ENCODE measurements at regions not wholly inside any gene's neighbourhood (a gene's known extent, or its start where the extent isn't known, plus 50 kb on each side); places are given as distances from the start of the nearest gene placed in this dataset.

DNA sequence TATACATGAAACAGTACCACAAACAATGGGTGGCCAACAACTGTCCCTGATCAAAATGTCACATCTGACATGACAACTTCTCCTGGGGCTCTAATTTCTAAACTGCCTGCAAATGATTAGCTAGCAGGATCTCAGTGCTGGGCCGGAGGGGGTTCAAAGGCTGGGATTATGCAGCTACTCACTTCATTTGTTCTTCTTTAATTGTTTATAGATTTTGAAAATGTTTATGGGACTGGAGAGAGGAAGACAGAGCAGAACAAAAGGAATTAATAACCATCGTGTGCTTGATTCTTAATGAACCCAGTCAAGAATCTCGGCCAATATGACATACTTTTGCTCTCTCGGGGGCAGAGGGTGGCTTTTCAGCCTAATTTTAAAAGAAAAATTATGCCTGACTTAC, 313.6 kb downstream of the NSG2 start:
- DNase-seq (ENCODE audit: extremely low read depth, low read depth) = no peak
- TF ChIP-seq, protein P1, sequence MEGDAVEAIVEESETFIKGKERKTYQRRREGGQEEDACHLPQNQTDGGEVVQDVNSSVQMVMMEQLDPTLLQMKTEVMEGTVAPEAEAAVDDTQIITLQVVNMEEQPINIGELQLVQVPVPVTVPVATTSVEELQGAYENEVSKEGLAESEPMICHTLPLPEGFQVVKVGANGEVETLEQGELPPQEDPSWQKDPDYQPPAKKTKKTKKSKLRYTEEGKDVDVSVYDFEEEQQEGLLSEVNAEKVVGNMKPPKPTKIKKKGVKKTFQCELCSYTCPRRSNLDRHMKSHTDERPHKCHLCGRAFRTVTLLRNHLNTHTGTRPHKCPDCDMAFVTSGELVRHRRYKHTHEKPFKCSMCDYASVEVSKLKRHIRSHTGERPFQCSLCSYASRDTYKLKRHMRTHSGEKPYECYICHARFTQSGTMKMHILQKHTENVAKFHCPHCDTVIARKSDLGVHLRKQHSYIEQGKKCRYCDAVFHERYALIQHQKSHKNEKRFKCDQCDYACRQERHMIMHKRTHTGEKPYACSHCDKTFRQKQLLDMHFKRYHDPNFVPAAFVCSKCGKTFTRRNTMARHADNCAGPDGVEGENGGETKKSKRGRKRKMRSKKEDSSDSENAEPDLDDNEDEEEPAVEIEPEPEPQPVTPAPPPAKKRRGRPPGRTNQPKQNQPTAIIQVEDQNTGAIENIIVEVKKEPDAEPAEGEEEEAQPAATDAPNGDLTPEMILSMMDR (IDR thresholded peaks at IDR 0.05; ENCODE audit: low read depth, low read length, missing control alignments) = no peak

GRCh38 chr5:174362514-174362913, 317.0 kb downstream of the NSG2 start:
- H3K4me3 ChIP-seq (replicated peaks; ENCODE audit: low read depth, low read length) = no peak overlapping the region
- TF ChIP-seq, protein P1 (IDR thresholded peaks at IDR 0.05; ENCODE audit: low read depth, low read length, missing control alignments) = no peak
- no peak for DNase-seq (ENCODE audit: extremely low read depth, low read depth)

More for the DNA sequence above, 313.6 kb downstream of the NSG2 start:
- no peak overlapping the region for H3K4me3 ChIP-seq (replicated peaks; ENCODE audit: low read depth, low read length)

GRCh38 chr5:174363934-174364333, 318.4 kb downstream of the NSG2 start:
- H3K4me3 ChIP-seq (replicated peaks; ENCODE audit: low read depth, low read length) = no peak overlapping the region
- TF ChIP-seq, protein P1 (IDR thresholded peaks at IDR 0.05; ENCODE audit: low read depth, low read length, missing control alignments) = no peak
- DNase-seq (ENCODE audit: extremely low read depth, low read depth) = no peak

DNA sequence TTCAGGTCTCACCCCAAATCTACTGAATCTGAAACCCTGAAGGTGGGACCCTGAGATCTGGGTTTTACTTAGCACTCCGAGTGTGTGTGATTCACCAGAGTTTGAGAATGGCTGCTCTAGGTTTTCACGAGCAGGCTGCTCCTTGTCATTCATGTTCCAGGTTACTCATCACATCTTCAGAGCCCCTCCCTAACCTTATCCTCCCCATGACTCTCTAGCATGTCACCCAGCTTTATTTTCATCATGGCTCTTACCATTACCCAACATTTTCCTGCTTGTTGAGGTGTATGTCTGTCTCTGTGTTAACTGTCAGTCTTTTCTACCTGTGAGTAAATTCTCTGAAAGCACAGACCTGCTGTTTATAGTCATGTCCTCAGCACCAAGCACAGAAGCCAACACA, 319.2 kb downstream of the NSG2 start:
- TF ChIP-seq, protein P1 (IDR thresholded peaks at IDR 0.05; ENCODE audit: low read depth, low read length, missing control alignments) = no peak
- H3K4me3 ChIP-seq (replicated peaks; ENCODE audit: low read depth, low read length) = no peak overlapping the region
- DNase-seq (ENCODE audit: extremely low read depth, low read depth) = no peak

GRCh38 chr5:174371600-174372094, 326.1 kb downstream of the NSG2 start:
- H3K4me3 ChIP-seq (replicated peaks; ENCODE audit: low read depth, low read length) = no peak overlapping the region
- peak; percentile 70 for DNase-seq (ENCODE audit: extremely low read depth, low read depth)
- TF ChIP-seq, protein P1 (IDR thresholded peaks at IDR 0.05; ENCODE audit: low read depth, low read length, missing control alignments) = no peak

DNA sequence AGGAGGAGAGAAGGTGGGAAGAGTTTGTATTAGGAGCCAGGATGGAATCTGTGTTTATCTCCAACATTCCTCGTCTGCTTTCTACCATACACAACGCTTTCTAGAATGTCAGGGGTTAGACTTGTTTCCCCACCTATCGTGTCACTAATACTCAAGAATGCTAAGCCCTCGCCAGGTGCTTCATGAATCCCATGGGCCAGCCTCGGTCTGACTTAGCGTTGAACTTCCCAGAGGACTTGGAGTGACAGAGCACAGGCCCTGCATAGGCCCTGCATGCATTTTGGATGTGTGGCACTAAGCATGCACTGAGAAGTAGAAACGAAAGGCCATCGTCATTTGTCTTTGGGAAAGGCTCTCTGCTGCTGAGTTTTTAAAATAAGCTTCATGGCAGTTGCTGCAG, 328.7 kb downstream of the NSG2 start:
- no peak for DNase-seq (ENCODE audit: extremely low read depth, low read depth)
- no peak overlapping the region for H3K4me3 ChIP-seq (replicated peaks; ENCODE audit: low read depth, low read length)
- TF ChIP-seq, protein P1 (IDR thresholded peaks at IDR 0.05; ENCODE audit: low read depth, low read length, missing control alignments) = no peak

GRCh38 chr5:174376056-174376455, 330.6 kb downstream of the NSG2 start:
- no peak for DNase-seq (ENCODE audit: extremely low read depth, low read depth)
- H3K4me3 ChIP-seq (replicated peaks; ENCODE audit: low read depth, low read length) = no peak overlapping the region
- TF ChIP-seq, protein P1 (IDR thresholded peaks at IDR 0.05; ENCODE audit: low read depth, low read length, missing control alignments) = no peak

Measured in HFF-Myc (cell line).